WTC11 (cell line): ENCODE measurements at regions not wholly inside any gene's neighbourhood (a gene's known extent, or its start where the extent isn't known, plus 50 kb on each side); places are given as distances from the start of the nearest gene placed in this dataset.

Source experiments
- ATAC-seq: fragments of 200-7000 bp; cut with Tn5 transposase; 2 replicates; pipeline ENCODE4 v1.10.0; 2021; ENCODE audit warnings: mild to moderate bottlenecking, moderate library complexity
- CTCF ChIA-PET: fragments of 300-600 bp; sonication (Branson Sonifier 250); formaldehyde crosslinking; loops from one replicate; lab custom pipeline; 2021; ENCODE audit warnings: antibody characterized with exemption; lab: Charles Lee
- POLR2A ChIA-PET: fragments of 350-600 bp; sonication (Branson Sonifier 250); formaldehyde crosslinking; loops from one replicate; lab custom pipeline; 2021; ENCODE audit warnings: antibody characterized with exemption; lab: Charles Lee
- DNase-seq: peaks from one replicate; pipeline ENCODE4 v3.0.0; 2021; ENCODE audit warnings: low spot score
- H3K27ac Mint-ChIP-seq: 2 replicates; pipeline ENCODE4 v1.8.0; 2021; ENCODE audit warnings: mixed read lengths
- H3K27me3 Mint-ChIP-seq: 2 replicates; pipeline ENCODE4 v1.8.0; 2021; ENCODE audit warnings: low read depth, mild to moderate bottlenecking, moderate library complexity, mixed read lengths
- H3K36me3 Mint-ChIP-seq: 2 replicates; pipeline ENCODE4 v1.8.0; 2021; ENCODE audit warnings: mixed read lengths
- H3K4me1 Mint-ChIP-seq: 2 replicates; pipeline ENCODE4 v1.8.0; 2022; ENCODE audit warnings: mixed read lengths
- H3K4me3 Mint-ChIP-seq: 2 replicates; pipeline ENCODE4 v1.8.0; 2021; ENCODE audit warnings: mild to moderate bottlenecking, moderate library complexity, mixed read lengths
- H3K9me3 Mint-ChIP-seq: 2 replicates; pipeline ENCODE4 v1.8.0; 2021; ENCODE audit warnings: mixed read lengths
- ATF1 ChIP-seq: sonication (generic); formaldehyde crosslinking; IDR thresholded peaks from 2 replicates; pipeline ENCODE4 v1.8.1; 2023; ENCODE audit warnings: mild to moderate bottlenecking, moderate library complexity, missing genetic modification reagents
- EMX1 ChIP-seq: fragments of 250-450 bp; sonication (Bioruptor Pico); IDR thresholded peaks from 2 replicates; pipeline ENCODE4 v1.8.0; 2021; ENCODE audit warnings: mild to moderate bottlenecking
- ESRRA ChIP-seq: sonication (generic); formaldehyde crosslinking; IDR thresholded peaks from 2 replicates; pipeline ENCODE4 v1.8.1; 2022; ENCODE audit warnings: mild to moderate bottlenecking, missing genetic modification reagents, borderline replicate concordance
- GABPB1 ChIP-seq: sonication (generic); formaldehyde crosslinking; IDR thresholded peaks from 2 replicates; pipeline ENCODE4 v1.8.1; 2023; ENCODE audit warnings: mild to moderate bottlenecking, missing genetic modification reagents
- MXD4 ChIP-seq: fragments of 250-450 bp; sonication (Bioruptor Pico); IDR thresholded peaks from 2 replicates; pipeline ENCODE4 v1.8.0; 2021; ENCODE audit warnings: mild to moderate bottlenecking, moderate library complexity, borderline replicate concordance
- MYBL2 ChIP-seq: sonication (generic); formaldehyde crosslinking; IDR thresholded peaks from 2 replicates; pipeline ENCODE4 v1.8.1; 2023; ENCODE audit warnings: mild to moderate bottlenecking, moderate library complexity, missing genetic modification reagents
- NFE2L1 ChIP-seq: sonication (generic); formaldehyde crosslinking; IDR thresholded peaks from 2 replicates; pipeline ENCODE4 v1.8.1; 2023; ENCODE audit warnings: missing genetic modification reagents
- NR2C2 ChIP-seq: sonication (generic); formaldehyde crosslinking; IDR thresholded peaks from 2 replicates; pipeline ENCODE4 v1.8.0; 2022; ENCODE audit warnings: mild to moderate bottlenecking, missing genetic modification reagents
- RELA ChIP-seq: sonication (generic); formaldehyde crosslinking; IDR thresholded peaks from 2 replicates; pipeline ENCODE4 v1.8.1; 2022; ENCODE audit warnings: missing genetic modification reagents, mild to moderate bottlenecking, borderline replicate concordance
- SOX15 ChIP-seq: fragments of 250-450 bp; sonication (Bioruptor Pico); IDR thresholded peaks from 2 replicates; pipeline ENCODE4 v1.9.0; 2021; ENCODE audit warnings: mild to moderate bottlenecking
- TCF7 ChIP-seq: sonication (generic); formaldehyde crosslinking; IDR thresholded peaks from 2 replicates; pipeline ENCODE4 v1.8.0; 2022; ENCODE audit warnings: mild to moderate bottlenecking, low read depth, missing genetic modification reagents, moderate library complexity
- ZNF138 ChIP-seq: sonication (generic); formaldehyde crosslinking; conservative IDR thresholded peaks from 2 replicates; pipeline ENCODE4 v1.8.1; 2022; ENCODE audit warnings: mild to moderate bottlenecking, moderate library complexity, missing genetic modification reagents
- ZNF219 ChIP-seq: sonication (generic); formaldehyde crosslinking; IDR thresholded peaks from 2 replicates; pipeline ENCODE4 v1.8.0; 2023; ENCODE audit warnings: missing genetic modification reagents, mild to moderate bottlenecking, borderline replicate concordance
- ZNF396 ChIP-seq: fragments of 250-450 bp; sonication (Bioruptor Pico); IDR thresholded peaks from 2 replicates; pipeline ENCODE4 v1.8.0; 2021; ENCODE audit warnings: mild to moderate bottlenecking, moderate library complexity, borderline replicate concordance
- ZNF671 ChIP-seq: fragments of 250-450 bp; sonication (Bioruptor Pico); IDR thresholded peaks from 2 replicates; pipeline ENCODE4 v1.8.0; 2021; ENCODE audit warnings: mild to moderate bottlenecking
- TF ChIP-seq, protein P1 (sequence below): sonication (generic); formaldehyde crosslinking; IDR thresholded peaks from 2 replicates; pipeline ENCODE4 v1.8.1; 2023; ENCODE audit warnings: mild to moderate bottlenecking, missing genetic modification reagents
- TF ChIP-seq, protein P2 (sequence below): sonication (generic); formaldehyde crosslinking; conservative IDR thresholded peaks from 2 replicates; pipeline ENCODE4 v1.8.1; 2022; ENCODE audit warnings: mild to moderate bottlenecking, missing genetic modification reagents
- TF ChIP-seq, protein P3 (sequence below): sonication (generic); formaldehyde crosslinking; IDR thresholded peaks from 2 replicates; pipeline ENCODE4 v1.8.1; 2023; ENCODE audit warnings: mild to moderate bottlenecking, missing genetic modification reagents, moderate library complexity
- TF ChIP-seq, protein P4 (sequence below): sonication (generic); formaldehyde crosslinking; IDR thresholded peaks from 2 replicates; pipeline ENCODE4 v1.8.0; 2022; ENCODE audit warnings: mild to moderate bottlenecking, missing genetic modification reagents
- TF ChIP-seq, protein P5 (sequence below): sonication (generic); formaldehyde crosslinking; IDR thresholded peaks from 2 replicates; pipeline ENCODE4 v1.8.0; 2022; ENCODE audit warnings: missing genetic modification reagents
- TF ChIP-seq, protein P6 (sequence below): fragments of 250-450 bp; sonication (Bioruptor Pico); IDR thresholded peaks from 2 replicates; pipeline ENCODE4 v1.8.0; 2021; ENCODE audit warnings: mild to moderate bottlenecking
- TF ChIP-seq, protein P7 (sequence below): sonication (generic); formaldehyde crosslinking; IDR thresholded peaks from 2 replicates; pipeline ENCODE4 v1.8.1; 2022; ENCODE audit warnings: mild to moderate bottlenecking, missing genetic modification reagents, moderate library complexity, borderline replicate concordance
- TF ChIP-seq, protein P8 (sequence below): sonication (generic); formaldehyde crosslinking; conservative IDR thresholded peaks from 2 replicates; pipeline ENCODE4 v1.8.1; 2023; ENCODE audit warnings: mild to moderate bottlenecking, low read depth, missing genetic modification reagents, moderate library complexity

DNA sequence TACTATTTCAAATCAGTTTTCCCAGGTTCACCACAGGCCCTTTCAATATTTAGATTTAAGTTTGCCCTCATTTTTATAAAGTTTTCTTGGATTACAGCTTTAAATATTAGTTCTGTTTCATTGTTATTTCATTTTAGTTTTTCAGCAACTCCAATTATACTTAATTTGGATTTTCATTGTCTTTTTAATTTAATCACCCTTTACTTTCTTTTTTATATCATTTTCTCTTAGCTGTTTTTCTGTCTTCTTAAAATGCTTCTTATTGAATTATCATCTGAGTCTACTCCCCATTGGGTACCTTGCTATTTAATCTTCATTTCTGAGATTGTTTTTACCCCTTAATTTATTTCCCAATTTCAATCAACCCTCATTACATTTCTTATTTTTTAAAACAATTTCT lies 160.4 kb downstream of the PAPSS1 start (continued):
- TF ChIP-seq, protein P1, sequence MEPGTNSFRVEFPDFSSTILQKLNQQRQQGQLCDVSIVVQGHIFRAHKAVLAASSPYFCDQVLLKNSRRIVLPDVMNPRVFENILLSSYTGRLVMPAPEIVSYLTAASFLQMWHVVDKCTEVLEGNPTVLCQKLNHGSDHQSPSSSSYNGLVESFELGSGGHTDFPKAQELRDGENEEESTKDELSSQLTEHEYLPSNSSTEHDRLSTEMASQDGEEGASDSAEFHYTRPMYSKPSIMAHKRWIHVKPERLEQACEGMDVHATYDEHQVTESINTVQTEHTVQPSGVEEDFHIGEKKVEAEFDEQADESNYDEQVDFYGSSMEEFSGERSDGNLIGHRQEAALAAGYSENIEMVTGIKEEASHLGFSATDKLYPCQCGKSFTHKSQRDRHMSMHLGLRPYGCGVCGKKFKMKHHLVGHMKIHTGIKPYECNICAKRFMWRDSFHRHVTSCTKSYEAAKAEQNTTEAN, result no peak
- TF ChIP-seq, protein P2, sequence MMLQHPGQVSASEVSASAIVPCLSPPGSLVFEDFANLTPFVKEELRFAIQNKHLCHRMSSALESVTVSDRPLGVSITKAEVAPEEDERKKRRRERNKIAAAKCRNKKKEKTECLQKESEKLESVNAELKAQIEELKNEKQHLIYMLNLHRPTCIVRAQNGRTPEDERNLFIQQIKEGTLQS (CRISPR knock-in tag), result no peak
- TF ChIP-seq ZNF671 (CRISPR knock-in tag), result no peak

DNA sequence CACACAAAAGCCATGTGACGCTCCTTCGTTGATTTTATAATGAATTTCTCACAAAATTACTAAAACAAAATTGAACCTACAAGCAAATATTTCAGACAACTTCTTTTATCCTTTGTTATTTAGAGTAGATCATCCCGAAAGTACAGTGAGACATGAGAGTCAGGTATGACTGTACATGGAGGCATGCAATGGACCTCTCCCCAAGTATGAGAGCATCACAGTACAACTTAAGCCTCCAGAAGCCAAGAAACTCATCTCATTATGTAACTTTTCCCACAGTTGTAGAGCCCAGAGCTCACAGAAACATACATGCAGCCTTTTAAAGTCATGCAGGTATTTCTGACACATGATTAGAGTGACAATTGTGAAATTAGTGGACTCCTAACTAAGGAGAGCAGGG lies 167.7 kb downstream of the PAPSS1 start:
- Mint-ChIP-seq H3K27ac (no peak overlapping the region), H3K9me3 (peaks cover 11% of the 10 kb centered on the region), H3K36me3 (peaks cover 10% of the 10 kb centered on the region), H3K27me3 (no peaks in the 10 kb centered on the region), H3K4me3 (no peak overlapping the region), H3K4me1 (peaks cover 16% of the 10 kb centered on the region)
- ATAC-seq, result no peak
- DNase-seq, result no peak
- ChIA-PET CTCF (no interaction called here), POLR2A (no interaction called here)
- TF ChIP-seq ESRRA, result no peak
- TF ChIP-seq, protein P3, sequence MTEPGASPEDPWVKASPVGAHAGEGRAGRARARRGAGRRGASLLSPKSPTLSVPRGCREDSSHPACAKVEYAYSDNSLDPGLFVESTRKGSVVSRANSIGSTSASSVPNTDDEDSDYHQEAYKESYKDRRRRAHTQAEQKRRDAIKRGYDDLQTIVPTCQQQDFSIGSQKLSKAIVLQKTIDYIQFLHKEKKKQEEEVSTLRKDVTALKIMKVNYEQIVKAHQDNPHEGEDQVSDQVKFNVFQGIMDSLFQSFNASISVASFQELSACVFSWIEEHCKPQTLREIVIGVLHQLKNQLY (CRISPR knock-in tag), result no peak
- TF ChIP-seq ZNF396, result no peak
- no peak for TF ChIP-seq ZNF138 (CRISPR knock-in tag)
- TF ChIP-seq, protein P4, sequence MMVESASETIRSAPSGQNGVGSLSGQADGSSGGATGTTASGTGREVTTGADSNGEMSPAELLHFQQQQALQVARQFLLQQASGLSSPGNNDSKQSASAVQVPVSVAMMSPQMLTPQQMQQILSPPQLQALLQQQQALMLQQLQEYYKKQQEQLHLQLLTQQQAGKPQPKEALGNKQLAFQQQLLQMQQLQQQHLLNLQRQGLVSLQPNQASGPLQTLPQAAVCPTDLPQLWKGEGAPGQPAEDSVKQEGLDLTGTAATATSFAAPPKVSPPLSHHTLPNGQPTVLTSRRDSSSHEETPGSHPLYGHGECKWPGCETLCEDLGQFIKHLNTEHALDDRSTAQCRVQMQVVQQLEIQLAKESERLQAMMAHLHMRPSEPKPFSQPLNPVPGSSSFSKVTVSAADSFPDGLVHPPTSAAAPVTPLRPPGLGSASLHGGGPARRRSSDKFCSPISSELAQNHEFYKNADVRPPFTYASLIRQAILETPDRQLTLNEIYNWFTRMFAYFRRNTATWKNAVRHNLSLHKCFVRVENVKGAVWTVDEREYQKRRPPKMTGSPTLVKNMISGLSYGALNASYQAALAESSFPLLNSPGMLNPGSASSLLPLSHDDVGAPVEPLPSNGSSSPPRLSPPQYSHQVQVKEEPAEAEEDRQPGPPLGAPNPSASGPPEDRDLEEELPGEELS (CRISPR knock-in tag), result no peak
- no peak for TF ChIP-seq MXD4 (CRISPR knock-in tag)
- TF ChIP-seq, protein P5, sequence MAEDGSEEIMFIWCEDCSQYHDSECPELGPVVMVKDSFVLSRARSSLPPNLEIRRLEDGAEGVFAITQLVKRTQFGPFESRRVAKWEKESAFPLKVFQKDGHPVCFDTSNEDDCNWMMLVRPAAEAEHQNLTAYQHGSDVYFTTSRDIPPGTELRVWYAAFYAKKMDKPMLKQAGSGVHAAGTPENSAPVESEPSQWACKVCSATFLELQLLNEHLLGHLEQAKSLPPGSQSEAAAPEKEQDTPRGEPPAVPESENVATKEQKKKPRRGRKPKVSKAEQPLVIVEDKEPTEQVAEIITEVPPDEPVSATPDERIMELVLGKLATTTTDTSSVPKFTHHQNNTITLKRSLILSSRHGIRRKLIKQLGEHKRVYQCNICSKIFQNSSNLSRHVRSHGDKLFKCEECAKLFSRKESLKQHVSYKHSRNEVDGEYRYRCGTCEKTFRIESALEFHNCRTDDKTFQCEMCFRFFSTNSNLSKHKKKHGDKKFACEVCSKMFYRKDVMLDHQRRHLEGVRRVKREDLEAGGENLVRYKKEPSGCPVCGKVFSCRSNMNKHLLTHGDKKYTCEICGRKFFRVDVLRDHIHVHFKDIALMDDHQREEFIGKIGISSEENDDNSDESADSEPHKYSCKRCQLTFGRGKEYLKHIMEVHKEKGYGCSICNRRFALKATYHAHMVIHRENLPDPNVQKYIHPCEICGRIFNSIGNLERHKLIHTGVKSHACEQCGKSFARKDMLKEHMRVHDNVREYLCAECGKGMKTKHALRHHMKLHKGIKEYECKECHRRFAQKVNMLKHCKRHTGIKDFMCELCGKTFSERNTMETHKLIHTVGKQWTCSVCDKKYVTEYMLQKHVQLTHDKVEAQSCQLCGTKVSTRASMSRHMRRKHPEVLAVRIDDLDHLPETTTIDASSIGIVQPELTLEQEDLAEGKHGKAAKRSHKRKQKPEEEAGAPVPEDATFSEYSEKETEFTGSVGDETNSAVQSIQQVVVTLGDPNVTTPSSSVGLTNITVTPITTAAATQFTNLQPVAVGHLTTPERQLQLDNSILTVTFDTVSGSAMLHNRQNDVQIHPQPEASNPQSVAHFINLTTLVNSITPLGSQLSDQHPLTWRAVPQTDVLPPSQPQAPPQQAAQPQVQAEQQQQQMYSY (CRISPR knock-in tag), result no peak
- TF ChIP-seq, protein P6, sequence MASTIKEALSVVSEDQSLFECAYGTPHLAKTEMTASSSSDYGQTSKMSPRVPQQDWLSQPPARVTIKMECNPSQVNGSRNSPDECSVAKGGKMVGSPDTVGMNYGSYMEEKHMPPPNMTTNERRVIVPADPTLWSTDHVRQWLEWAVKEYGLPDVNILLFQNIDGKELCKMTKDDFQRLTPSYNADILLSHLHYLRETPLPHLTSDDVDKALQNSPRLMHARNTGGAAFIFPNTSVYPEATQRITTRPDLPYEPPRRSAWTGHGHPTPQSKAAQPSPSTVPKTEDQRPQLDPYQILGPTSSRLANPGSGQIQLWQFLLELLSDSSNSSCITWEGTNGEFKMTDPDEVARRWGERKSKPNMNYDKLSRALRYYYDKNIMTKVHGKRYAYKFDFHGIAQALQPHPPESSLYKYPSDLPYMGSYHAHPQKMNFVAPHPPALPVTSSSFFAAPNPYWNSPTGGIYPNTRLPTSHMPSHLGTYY, result no peak
- TF ChIP-seq, protein P7, sequence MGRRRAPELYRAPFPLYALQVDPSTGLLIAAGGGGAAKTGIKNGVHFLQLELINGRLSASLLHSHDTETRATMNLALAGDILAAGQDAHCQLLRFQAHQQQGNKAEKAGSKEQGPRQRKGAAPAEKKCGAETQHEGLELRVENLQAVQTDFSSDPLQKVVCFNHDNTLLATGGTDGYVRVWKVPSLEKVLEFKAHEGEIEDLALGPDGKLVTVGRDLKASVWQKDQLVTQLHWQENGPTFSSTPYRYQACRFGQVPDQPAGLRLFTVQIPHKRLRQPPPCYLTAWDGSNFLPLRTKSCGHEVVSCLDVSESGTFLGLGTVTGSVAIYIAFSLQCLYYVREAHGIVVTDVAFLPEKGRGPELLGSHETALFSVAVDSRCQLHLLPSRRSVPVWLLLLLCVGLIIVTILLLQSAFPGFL (CRISPR knock-in tag), result no peak
- no peak for TF ChIP-seq EMX1
- TF ChIP-seq NR2C2 (CRISPR knock-in tag), result no peak
- TF ChIP-seq TCF7 (CRISPR knock-in tag), result no peak
- TF ChIP-seq, protein P8, sequence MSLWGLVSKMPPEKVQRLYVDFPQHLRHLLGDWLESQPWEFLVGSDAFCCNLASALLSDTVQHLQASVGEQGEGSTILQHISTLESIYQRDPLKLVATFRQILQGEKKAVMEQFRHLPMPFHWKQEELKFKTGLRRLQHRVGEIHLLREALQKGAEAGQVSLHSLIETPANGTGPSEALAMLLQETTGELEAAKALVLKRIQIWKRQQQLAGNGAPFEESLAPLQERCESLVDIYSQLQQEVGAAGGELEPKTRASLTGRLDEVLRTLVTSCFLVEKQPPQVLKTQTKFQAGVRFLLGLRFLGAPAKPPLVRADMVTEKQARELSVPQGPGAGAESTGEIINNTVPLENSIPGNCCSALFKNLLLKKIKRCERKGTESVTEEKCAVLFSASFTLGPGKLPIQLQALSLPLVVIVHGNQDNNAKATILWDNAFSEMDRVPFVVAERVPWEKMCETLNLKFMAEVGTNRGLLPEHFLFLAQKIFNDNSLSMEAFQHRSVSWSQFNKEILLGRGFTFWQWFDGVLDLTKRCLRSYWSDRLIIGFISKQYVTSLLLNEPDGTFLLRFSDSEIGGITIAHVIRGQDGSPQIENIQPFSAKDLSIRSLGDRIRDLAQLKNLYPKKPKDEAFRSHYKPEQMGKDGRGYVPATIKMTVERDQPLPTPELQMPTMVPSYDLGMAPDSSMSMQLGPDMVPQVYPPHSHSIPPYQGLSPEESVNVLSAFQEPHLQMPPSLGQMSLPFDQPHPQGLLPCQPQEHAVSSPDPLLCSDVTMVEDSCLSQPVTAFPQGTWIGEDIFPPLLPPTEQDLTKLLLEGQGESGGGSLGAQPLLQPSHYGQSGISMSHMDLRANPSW (CRISPR knock-in tag), result no peak
- no peak for TF ChIP-seq RELA (CRISPR knock-in tag)
- TF ChIP-seq MYBL2 (CRISPR knock-in tag), result no peak
- no peak for TF ChIP-seq ATF1 (CRISPR knock-in tag)
- no peak for TF ChIP-seq SOX15 (CRISPR knock-in tag)
- no peak for TF ChIP-seq ZNF219 (CRISPR knock-in tag)
- no peak for TF ChIP-seq NFE2L1 (CRISPR knock-in tag)
- TF ChIP-seq GABPB1 (CRISPR knock-in tag), result no peak
